Esophagus (tissue), 2 donors: ENCODE measurements at regions not wholly inside any gene's neighbourhood (a gene's known extent, or its start where the extent isn't known, plus 50 kb on each side); places are given as distances from the start of the nearest gene placed in this dataset.

Experiments used
- H3K27ac ChIP-seq, 2 donors: one replicate each; pipeline ENCODE4 v1.5.1; 2013; ENCODE audit warnings: low read depth in 2 of 2, mild to moderate bottlenecking in 2 of 2, inconsistent platforms in 1 of 2, low read length in 1 of 2, moderate library complexity in 1 of 2
- H3K27me3 ChIP-seq, 2 donors: one replicate each; pipeline ENCODE4 v1.6.1; 2013; ENCODE audit warnings: low read length in 2 of 2, control low read depth in 1 of 2, mild to moderate bottlenecking in 1 of 2; ENCODE audit not compliant: insufficient read depth in 2 of 2, control insufficient read depth in 1 of 2
- H3K36me3 ChIP-seq, 2 donors: one replicate each; pipeline ENCODE4 v1.6.1; 2013; ENCODE audit warnings: low read length in 1 of 2; ENCODE audit not compliant: control insufficient read depth in 2 of 2, insufficient read depth in 2 of 2
- H3K4me1 ChIP-seq, 2 donors: one replicate each; pipeline ENCODE4 v1.6.1; 2013; ENCODE audit warnings: low read length in 1 of 2; ENCODE audit not compliant: control insufficient read depth in 2 of 2, insufficient read depth in 2 of 2
- H3K4me3 ChIP-seq, 2 donors: one replicate each; pipeline ENCODE4 v1.5.1; 2013; ENCODE audit warnings: low read length in 2 of 2, mild to moderate bottlenecking in 2 of 2, low read depth in 1 of 2, moderate library complexity in 1 of 2
- H3K9me3 ChIP-seq, 2 donors: one replicate each; pipeline ENCODE4 v1.6.1; 2013; ENCODE audit warnings: mild to moderate bottlenecking in 2 of 2, low read depth in 1 of 2, low read length in 1 of 2, moderate library complexity in 1 of 2; ENCODE audit not compliant: control insufficient read depth in 2 of 2, insufficient read depth in 1 of 2
- WGBS, 2 donors: extraction: QIAGEN DNeasy Blood & Tissue Kit; methylation state at CpG; one replicate each; pipeline ENCODE4 v1.1.7; 2013; 5-methylcytosine and 5-hydroxymethylcytosine counted together
- donor health status: healthy with polysubstance abuse.
- donor health status: Bipolar disorder and iron deficiency.

GRCh38 chr2:105974812-105975211, 219.3 kb downstream of the UXS1 start:
- no peaks in the 10 kb centered on the region for H3K36me3 ChIP-seq
- H3K4me3 ChIP-seq = no peak overlapping the region
- H3K27me3 ChIP-seq = no peaks in the 10 kb centered on the region
- no peak overlapping the region for H3K27ac ChIP-seq
- H3K9me3 ChIP-seq = no peaks in the 10 kb centered on the region
- no peaks in the 10 kb centered on the region for H3K4me1 ChIP-seq

GRCh38 chr2:105972927-105973326, 221.2 kb downstream of the UXS1 start:
- WGBS, 2 donors = 87 to 92% methylated on average over 6 of the region's 6 CpGs
- Histone ChIP-seq H3K27ac (no peak overlapping the region), H3K4me1 (no peaks in the 10 kb centered on the region), H3K4me3 (no peak overlapping the region), H3K9me3 (peaks cover 0 to 3% of the 10 kb centered on the region in 2 donors), H3K36me3 (no peaks in the 10 kb centered on the region), H3K27me3 (no peaks in the 10 kb centered on the region)

GRCh38 chr2:105972246-105972645, 221.9 kb downstream of the UXS1 start:
- H3K4me3 ChIP-seq = no peak overlapping the region
- H3K27me3 ChIP-seq = no peaks in the 10 kb centered on the region
- WGBS, 2 donors = 60 to 71% methylated on average over 3 of the region's 3 CpGs
- no peaks in the 10 kb centered on the region for H3K36me3 ChIP-seq
- H3K4me1 ChIP-seq = no peaks in the 10 kb centered on the region
- peaks cover 0 to 3% of the 10 kb centered on the region in 2 donors for H3K9me3 ChIP-seq
- H3K27ac ChIP-seq = no peak overlapping the region

GRCh38 chr2:105969552-105969951, 224.5 kb downstream of the UXS1 start:
- 78 to 81% methylated on average over 7 of the region's 7 CpGs for WGBS, 2 donors
- Histone ChIP-seq H3K36me3 (no peaks in the 10 kb centered on the region), H3K9me3 (peaks cover 0 to 3% of the 10 kb centered on the region in 2 donors), H3K27me3 (no peaks in the 10 kb centered on the region), H3K4me3 (no peak overlapping the region), H3K27ac (no peak overlapping the region), H3K4me1 (no peaks in the 10 kb centered on the region)

- no peak overlapping the region for H3K4me3 ChIP-seq
- 82 to 86% methylated on average over 6 of the region's 6 CpGs for WGBS, 2 donors
- no peaks in the 10 kb centered on the region for H3K27me3 ChIP-seq
- no peaks in the 10 kb centered on the region for H3K4me1 ChIP-seq
- H3K9me3 ChIP-seq = no peaks in the 10 kb centered on the region
- no peaks in the 10 kb centered on the region for H3K36me3 ChIP-seq
- no peak overlapping the region for H3K27ac ChIP-seq
These were observed 217.5 kb downstream of the NCK2 start for GRCh38 chr2:105962221-105962620.

- 88 to 89% methylated on average over 6 of the region's 6 CpGs for WGBS, 2 donors
- no peaks in the 10 kb centered on the region for H3K4me1 ChIP-seq
- no peaks in the 10 kb centered on the region for H3K9me3 ChIP-seq
- no peaks in the 10 kb centered on the region for H3K36me3 ChIP-seq
- no peak overlapping the region for H3K4me3 ChIP-seq
- H3K27ac ChIP-seq = no peak overlapping the region
- H3K27me3 ChIP-seq = no peaks in the 10 kb centered on the region
These were observed 217.0 kb downstream of the NCK2 start for GRCh38 chr2:105961599-105962146.

GRCh38 chr2:105959357-105959756, 214.6 kb downstream of the NCK2 start:
- Histone ChIP-seq H3K27ac (no peak overlapping the region), H3K36me3 (no peaks in the 10 kb centered on the region), H3K9me3 (no peaks in the 10 kb centered on the region), H3K27me3 (no peaks in the 10 kb centered on the region), H3K4me3 (no peak overlapping the region), H3K4me1 (no peaks in the 10 kb centered on the region)
- 82 to 92% methylated on average over 4 of the region's 4 CpGs for WGBS, 2 donors

- Histone ChIP-seq H3K9me3 (no peaks in the 10 kb centered on the region), H3K36me3 (no peaks in the 10 kb centered on the region), H3K4me3 (no peak overlapping the region), H3K27ac (no peak overlapping the region), H3K27me3 (no peaks in the 10 kb centered on the region), H3K4me1 (no peaks in the 10 kb centered on the region)
- 88 to 93% methylated on average over 3 of the region's 3 CpGs for WGBS, 2 donors
These were observed 210.2 kb downstream of the NCK2 start for GRCh38 chr2:105954891-105955290.

GRCh38 chr2:105953942-105954341, 209.2 kb downstream of the NCK2 start:
- H3K27me3 ChIP-seq = no peaks in the 10 kb centered on the region
- WGBS, 2 donors = 94 to 96% methylated on average over 4 of the region's 4 CpGs

GRCh38 chr2:105952131-105952530, 207.4 kb downstream of the NCK2 start:
- 56 to 71% methylated on average over 1 of the region's 1 CpG for WGBS, 2 donors
- Histone ChIP-seq H3K4me1 (no peaks in the 10 kb centered on the region), H3K27me3 (no peaks in the 10 kb centered on the region)

More at GRCh38 chr2:105953942-105954341, 209.2 kb downstream of the NCK2 start:
- no peaks in the 10 kb centered on the region for H3K9me3 ChIP-seq
- H3K27ac ChIP-seq = no peak overlapping the region
- no peak overlapping the region for H3K4me3 ChIP-seq
- H3K4me1 ChIP-seq = no peaks in the 10 kb centered on the region
- no peaks in the 10 kb centered on the region for H3K36me3 ChIP-seq

More at GRCh38 chr2:105952131-105952530, 207.4 kb downstream of the NCK2 start:
- Histone ChIP-seq H3K36me3 (no peaks in the 10 kb centered on the region), H3K9me3 (no peaks in the 10 kb centered on the region), H3K4me3 (no peak overlapping the region), H3K27ac (no peak overlapping the region)
